ENCODE measurements at regions not wholly inside any gene's neighbourhood (a gene's known extent, or its start where the extent isn't known, plus 50 kb on each side); places are given as distances from the start of the nearest gene placed in this dataset.

GRCh38 chr9:8186560-8186959 is 387.0 kb upstream of the DMAC1 start:
- no peak overlapping the region for H3K27ac ChIP-seq (ENCODE audit: low read depth in 1 of 2, low read length in 2 of 2)
- no peak for DNase-seq (ENCODE audit: low spot score)
- H3K9ac ChIP-seq (ENCODE audit: low read depth in 1 of 2, low read length in 2 of 2), result no peak overlapping the region
- no peaks in the 10 kb centered on the region for H3K36me3 ChIP-seq (ENCODE audit: control insufficient read depth in 4 of 4, insufficient read depth in 3 of 4, low read depth in 1 of 4, low read length in 3 of 4)
- 75% methylated on average over 4 of the region's 4 CpGs for WGBS
- H3K4me3 ChIP-seq (ENCODE audit: low read depth in 1 of 3, low read length in 3 of 3), result no peak overlapping the region
- TF ChIP-seq TAF1 (conservative IDR thresholded peaks at IDR 0.05), result no peak
- TF ChIP-seq, protein P1, sequence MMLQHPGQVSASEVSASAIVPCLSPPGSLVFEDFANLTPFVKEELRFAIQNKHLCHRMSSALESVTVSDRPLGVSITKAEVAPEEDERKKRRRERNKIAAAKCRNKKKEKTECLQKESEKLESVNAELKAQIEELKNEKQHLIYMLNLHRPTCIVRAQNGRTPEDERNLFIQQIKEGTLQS (IDR thresholded peaks at IDR 0.05), result no peak
- TF ChIP-seq JUND (IDR thresholded peaks at IDR 0.05), result no peak
- no peaks in the 10 kb centered on the region for H3K27me3 ChIP-seq (ENCODE audit: control insufficient read depth in 4 of 4, insufficient read depth in 4 of 4, low read length in 3 of 4)
- H3K9me3 ChIP-seq (ENCODE audit: control insufficient read depth in 4 of 4, low read length in 3 of 4), result peaks cover 0 to 3% (median 0%) of the 10 kb centered on the region in 4 donors
- no peaks in the 10 kb centered on the region for H3K4me1 ChIP-seq (ENCODE audit: control insufficient read depth in 4 of 4, insufficient read depth in 4 of 4, low read length in 3 of 4)

DNA sequence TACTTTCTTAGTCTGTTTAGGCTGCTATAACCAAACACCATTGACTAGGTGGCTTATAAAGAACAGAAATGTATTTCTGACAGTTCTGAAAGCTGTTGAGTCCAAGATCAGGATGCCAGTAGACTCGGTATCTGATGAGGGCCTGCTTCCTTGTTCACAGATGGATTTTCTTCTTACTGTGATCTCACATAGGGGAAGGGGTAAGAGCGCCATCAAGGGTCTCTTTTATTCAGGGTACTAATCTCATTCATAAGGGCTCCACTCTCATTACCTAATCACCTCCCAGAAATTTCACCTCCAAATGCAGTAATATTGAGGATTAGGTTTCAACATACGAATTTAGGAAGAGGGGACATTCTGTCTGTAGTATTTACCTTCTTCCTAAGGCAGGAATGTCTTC is 384.0 kb upstream of the DMAC1 start:
- no peaks in the 10 kb centered on the region for H3K4me1 ChIP-seq (ENCODE audit: control insufficient read depth in 4 of 4, insufficient read depth in 4 of 4, low read length in 3 of 4)
- no peak overlapping the region for H3K27ac ChIP-seq (ENCODE audit: low read depth in 1 of 2, low read length in 2 of 2)
- no peaks in the 10 kb centered on the region for H3K36me3 ChIP-seq (ENCODE audit: control insufficient read depth in 4 of 4, insufficient read depth in 3 of 4, low read depth in 1 of 4, low read length in 3 of 4)
- TF ChIP-seq REST (IDR thresholded peaks at IDR 0.05) (no peak), RXRA (IDR thresholded peaks at IDR 0.05) (no peak), HNF4A (conservative IDR thresholded peaks at IDR 0.05) (no peak)
- TF ChIP-seq, protein P2, sequence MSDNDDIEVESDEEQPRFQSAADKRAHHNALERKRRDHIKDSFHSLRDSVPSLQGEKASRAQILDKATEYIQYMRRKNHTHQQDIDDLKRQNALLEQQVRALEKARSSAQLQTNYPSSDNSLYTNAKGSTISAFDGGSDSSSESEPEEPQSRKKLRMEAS (IDR thresholded peaks at IDR 0.05), result no peak
- TF ChIP-seq, protein P3, sequence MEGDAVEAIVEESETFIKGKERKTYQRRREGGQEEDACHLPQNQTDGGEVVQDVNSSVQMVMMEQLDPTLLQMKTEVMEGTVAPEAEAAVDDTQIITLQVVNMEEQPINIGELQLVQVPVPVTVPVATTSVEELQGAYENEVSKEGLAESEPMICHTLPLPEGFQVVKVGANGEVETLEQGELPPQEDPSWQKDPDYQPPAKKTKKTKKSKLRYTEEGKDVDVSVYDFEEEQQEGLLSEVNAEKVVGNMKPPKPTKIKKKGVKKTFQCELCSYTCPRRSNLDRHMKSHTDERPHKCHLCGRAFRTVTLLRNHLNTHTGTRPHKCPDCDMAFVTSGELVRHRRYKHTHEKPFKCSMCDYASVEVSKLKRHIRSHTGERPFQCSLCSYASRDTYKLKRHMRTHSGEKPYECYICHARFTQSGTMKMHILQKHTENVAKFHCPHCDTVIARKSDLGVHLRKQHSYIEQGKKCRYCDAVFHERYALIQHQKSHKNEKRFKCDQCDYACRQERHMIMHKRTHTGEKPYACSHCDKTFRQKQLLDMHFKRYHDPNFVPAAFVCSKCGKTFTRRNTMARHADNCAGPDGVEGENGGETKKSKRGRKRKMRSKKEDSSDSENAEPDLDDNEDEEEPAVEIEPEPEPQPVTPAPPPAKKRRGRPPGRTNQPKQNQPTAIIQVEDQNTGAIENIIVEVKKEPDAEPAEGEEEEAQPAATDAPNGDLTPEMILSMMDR (IDR thresholded peaks at IDR 0.05; ENCODE audit: low read depth, low read length, missing input control), result no peak
- no peak overlapping the region for H3K9ac ChIP-seq (ENCODE audit: low read depth in 1 of 2, low read length in 2 of 2)
- DNase-seq (ENCODE audit: low spot score), result no peak
- H3K27me3 ChIP-seq (ENCODE audit: control insufficient read depth in 4 of 4, insufficient read depth in 4 of 4, low read length in 3 of 4), result no peaks in the 10 kb centered on the region
- no peaks in the 10 kb centered on the region for H3K9me3 ChIP-seq (ENCODE audit: control insufficient read depth in 4 of 4, low read length in 3 of 4)
- 61% methylated on average over 3 of the region's 3 CpGs for WGBS
- no peak overlapping the region for H3K4me3 ChIP-seq (ENCODE audit: low read depth in 1 of 3, low read length in 3 of 3)

GRCh38 chr9:8179381-8180053 is 379.9 kb upstream of the DMAC1 start:
- H3K4me3 ChIP-seq (ENCODE audit: low read depth in 1 of 3, low read length in 3 of 3), result no peak overlapping the region
- TF ChIP-seq JUND (IDR thresholded peaks at IDR 0.05) (no peak), FOXA2 (IDR thresholded peaks at IDR 0.05) (no peak), SP1 (IDR thresholded peaks at IDR 0.05) (no peak), FOXA1 (IDR thresholded peaks at IDR 0.05) (no peak), EGR1 (IDR thresholded peaks at IDR 0.05; ENCODE audit: low read depth in 2 of 2) (no peak), REST (IDR thresholded peaks at IDR 0.05) (no peak), NR2F2 (IDR thresholded peaks at IDR 0.05) (no peak), TAF1 (conservative IDR thresholded peaks at IDR 0.05) (no peak), GABPA (IDR thresholded peaks at IDR 0.05 in 1 of 2, conservative IDR thresholded peaks at IDR 0.05 in 1 of 2) (no peak), RAD21 (IDR thresholded peaks at IDR 0.05) (no peak), YY1 (IDR thresholded peaks at IDR 0.05) (no peak), RXRA (IDR thresholded peaks at IDR 0.05) (no peak), HNF4A (conservative IDR thresholded peaks at IDR 0.05) (no peak)
- TF ChIP-seq, protein P1 (IDR thresholded peaks at IDR 0.05), result no peak
- TF ChIP-seq, protein P2 (IDR thresholded peaks at IDR 0.05), result no peak
- no peak overlapping the region for H3K27ac ChIP-seq (ENCODE audit: low read depth in 1 of 2, low read length in 2 of 2)
- no peaks in the 10 kb centered on the region for H3K36me3 ChIP-seq (ENCODE audit: control insufficient read depth in 4 of 4, insufficient read depth in 3 of 4, low read depth in 1 of 4, low read length in 3 of 4)
- H3K9ac ChIP-seq (ENCODE audit: low read depth in 1 of 2, low read length in 2 of 2), result no peak overlapping the region
- H3K27me3 ChIP-seq (ENCODE audit: control insufficient read depth in 4 of 4, insufficient read depth in 4 of 4, low read length in 3 of 4), result no peaks in the 10 kb centered on the region
- H3K4me1 ChIP-seq (ENCODE audit: control insufficient read depth in 4 of 4, insufficient read depth in 4 of 4, low read length in 3 of 4), result no peaks in the 10 kb centered on the region
- 44% methylated on average over 3 of the region's 3 CpGs for WGBS
- H3K9me3 ChIP-seq (ENCODE audit: control insufficient read depth in 4 of 4, low read length in 3 of 4), result no peaks in the 10 kb centered on the region
- no peak for DNase-seq (ENCODE audit: low spot score)
